GM13977 (cell line): ENCODE measurements at regions not wholly inside any gene's neighbourhood (a gene's known extent, or its start where the extent isn't known, plus 50 kb on each side); places are given as distances from the start of the nearest gene placed in this dataset.

Experiments
- DNase-seq: peaks from one replicate; pipeline ENCODE4 v3.0.0; 2012; ENCODE audit warnings: low spot score
- CTCF ChIP-seq: IDR thresholded peaks from 2 replicates; pipeline ENCODE4 v1.5.1; 2012; ENCODE audit warnings: mild to moderate bottlenecking, control low read depth; ENCODE audit not compliant: insufficient read depth; ENCODE audit errors: extremely low read depth, missing control alignments
- in situ Hi-C: fragments of 300-500 bp; cut with MboI; formaldehyde crosslinking; loops from one replicate; pipeline ENCODE4 v1.12.0; 2022; ENCODE audit warnings: low sequenced_read_pairs, low pct_unique_long_range_greater_than_20kb, mixed read lengths, inconsistent platforms; ENCODE audit not compliant: unreplicated experiment

GRCh38 chr4:32506067-32506466, 1785.9 kb downstream of the PCDH7 start:
- DNase-seq, result no peak
- in situ Hi-C loops, result no loop called here
- TF ChIP-seq CTCF, result no peak

GRCh38 chr4:32519060-32519459, 1798.9 kb downstream of the PCDH7 start:
- in situ Hi-C loops, result no loop called here
- no peak for DNase-seq
- TF ChIP-seq CTCF, result no peak

GRCh38 chr4:32525420-32525819, 1805.3 kb downstream of the PCDH7 start:
- in situ Hi-C loops, result no loop called here
- TF ChIP-seq CTCF, result no peak
- DNase-seq, result no peak

- no peak for DNase-seq
- TF ChIP-seq CTCF, result no peak
- in situ Hi-C loops, result no loop called here
These were observed 1824.7 kb downstream of the PCDH7 start for GRCh38 chr4:32544846-32545245.

- no peak for TF ChIP-seq CTCF
- in situ Hi-C loops, result no loop called here
- no peak for DNase-seq
These were observed 1831.8 kb downstream of the PCDH7 start for GRCh38 chr4:32551943-32552342.

GRCh38 chr4:32560306-32560705, 1840.1 kb downstream of the PCDH7 start:
- no peak for DNase-seq
- TF ChIP-seq CTCF, result no peak
- in situ Hi-C loops, result no loop called here

GRCh38 chr4:32562010-32562409, 1841.8 kb downstream of the PCDH7 start:
- DNase-seq, result no peak
- no peak for TF ChIP-seq CTCF
- in situ Hi-C loops, result no loop called here
